ENCODE measurements at regions not wholly inside any gene's neighbourhood (a gene's known extent, or its start where the extent isn't known, plus 50 kb on each side); places are given as distances from the start of the nearest gene placed in this dataset.

GRCh38 chr1:68291688-68292384, 59.5 kb upstream of the WLS start:
- TF ChIP-seq, protein P1, sequence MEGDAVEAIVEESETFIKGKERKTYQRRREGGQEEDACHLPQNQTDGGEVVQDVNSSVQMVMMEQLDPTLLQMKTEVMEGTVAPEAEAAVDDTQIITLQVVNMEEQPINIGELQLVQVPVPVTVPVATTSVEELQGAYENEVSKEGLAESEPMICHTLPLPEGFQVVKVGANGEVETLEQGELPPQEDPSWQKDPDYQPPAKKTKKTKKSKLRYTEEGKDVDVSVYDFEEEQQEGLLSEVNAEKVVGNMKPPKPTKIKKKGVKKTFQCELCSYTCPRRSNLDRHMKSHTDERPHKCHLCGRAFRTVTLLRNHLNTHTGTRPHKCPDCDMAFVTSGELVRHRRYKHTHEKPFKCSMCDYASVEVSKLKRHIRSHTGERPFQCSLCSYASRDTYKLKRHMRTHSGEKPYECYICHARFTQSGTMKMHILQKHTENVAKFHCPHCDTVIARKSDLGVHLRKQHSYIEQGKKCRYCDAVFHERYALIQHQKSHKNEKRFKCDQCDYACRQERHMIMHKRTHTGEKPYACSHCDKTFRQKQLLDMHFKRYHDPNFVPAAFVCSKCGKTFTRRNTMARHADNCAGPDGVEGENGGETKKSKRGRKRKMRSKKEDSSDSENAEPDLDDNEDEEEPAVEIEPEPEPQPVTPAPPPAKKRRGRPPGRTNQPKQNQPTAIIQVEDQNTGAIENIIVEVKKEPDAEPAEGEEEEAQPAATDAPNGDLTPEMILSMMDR (IDR thresholded peaks at IDR 0.05; ENCODE audit: insufficient read depth, low read length, poor library complexity, severe bottlenecking), result no peak
- TF ChIP-seq EZH2phosphoT487 (conservative IDR thresholded peaks at IDR 0.05; ENCODE audit: low read length), result no peak
- no peaks in the 10 kb centered on the region for H3K27me3 ChIP-seq (ENCODE audit: low read length)
- no peak overlapping the region for H2AFZ ChIP-seq (ENCODE audit: low read depth, low read length, severe bottlenecking)
- H3K9me2 ChIP-seq (replicated peaks; ENCODE audit: insufficient read depth, low read length), result no peaks in the 10 kb centered on the region
- no peak overlapping the region for H3K4me3 ChIP-seq (ENCODE audit: insufficient read depth, low read length, poor library complexity, severe bottlenecking)
- no peaks in the 10 kb centered on the region for H3K9me3 ChIP-seq (ENCODE audit: insufficient read depth, low read length)
- H3F3A ChIP-seq (ENCODE audit: insufficient read depth), result no peaks in the 10 kb centered on the region
- H3K9ac ChIP-seq (ENCODE audit: low read length), result no peak overlapping the region
- no peaks in the 10 kb centered on the region for H3K36me3 ChIP-seq (ENCODE audit: low read length)
- H3K79me2 ChIP-seq (ENCODE audit: insufficient read depth, low read length), result no peaks in the 10 kb centered on the region
- no peak overlapping the region for H3K4me2 ChIP-seq (ENCODE audit: low read depth, low read length, poor library complexity, severe bottlenecking)
- H4K20me1 ChIP-seq (ENCODE audit: low read depth, low read length), result no peaks in the 10 kb centered on the region
- H3K27ac ChIP-seq (ENCODE audit: low read depth, low read length), result no peak overlapping the region

DNA sequence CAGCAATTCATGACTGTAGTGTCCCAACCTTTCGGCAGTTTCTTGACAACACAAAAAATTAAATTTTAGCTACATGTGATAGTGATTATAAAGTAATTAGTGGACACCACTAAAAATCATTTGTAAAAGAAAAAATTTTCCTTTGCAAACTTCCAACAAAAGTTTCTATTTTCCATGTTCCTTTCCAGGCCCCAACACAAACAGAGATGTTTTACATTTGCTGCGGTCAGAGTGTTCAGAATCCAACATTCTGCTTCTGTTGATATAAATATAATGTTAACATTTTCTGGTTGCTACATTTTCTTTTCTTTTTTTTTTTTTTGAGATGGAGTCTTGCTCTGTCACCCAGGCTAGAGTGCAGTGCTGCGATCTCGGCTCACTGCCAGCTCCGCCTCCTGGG, 54.9 kb upstream of the WLS start:
- Histone ChIP-seq H3K9me3 (ENCODE audit: insufficient read depth, low read length) (no peaks in the 10 kb centered on the region), H3K4me2 (ENCODE audit: low read depth, low read length, poor library complexity, severe bottlenecking) (no peak overlapping the region), H3K4me3 (ENCODE audit: insufficient read depth, low read length, poor library complexity, severe bottlenecking) (no peak overlapping the region), H3K27ac (ENCODE audit: low read depth, low read length) (no peak overlapping the region), H3K27me3 (ENCODE audit: low read length) (no peaks in the 10 kb centered on the region), H3K9me2 (replicated peaks; ENCODE audit: insufficient read depth, low read length) (no peaks in the 10 kb centered on the region), H3K79me2 (ENCODE audit: insufficient read depth, low read length) (no peaks in the 10 kb centered on the region), H3K36me3 (ENCODE audit: low read length) (no peaks in the 10 kb centered on the region), H3F3A (ENCODE audit: insufficient read depth) (no peaks in the 10 kb centered on the region), H4K20me1 (ENCODE audit: low read depth, low read length) (no peaks in the 10 kb centered on the region), H2AFZ (ENCODE audit: low read depth, low read length, severe bottlenecking) (no peak overlapping the region), H3K9ac (ENCODE audit: low read length) (no peak overlapping the region)
- TF ChIP-seq, protein P1 (IDR thresholded peaks at IDR 0.05; ENCODE audit: insufficient read depth, low read length, poor library complexity, severe bottlenecking), result no peak
- no peak for TF ChIP-seq EZH2phosphoT487 (conservative IDR thresholded peaks at IDR 0.05; ENCODE audit: low read length)

DNA sequence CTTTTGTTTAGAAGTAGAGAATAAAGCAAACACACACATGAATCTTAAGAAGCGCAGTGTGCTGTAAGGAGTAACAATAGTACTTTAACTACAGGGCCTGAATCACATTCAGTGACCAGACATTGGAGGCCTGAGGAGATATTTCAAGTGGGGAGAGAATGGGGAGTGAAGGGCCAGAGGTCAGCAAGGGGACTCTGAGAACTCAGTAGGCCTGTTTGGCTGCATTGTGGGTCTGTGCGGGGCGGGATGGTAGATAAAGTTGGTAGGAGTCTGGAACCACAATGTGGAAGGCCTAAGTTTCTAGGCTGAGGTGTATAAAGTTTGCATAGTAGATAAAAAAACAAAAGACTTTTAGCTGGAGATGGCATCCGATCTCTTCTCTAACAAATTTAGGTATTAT, 52.7 kb upstream of the WLS start:
- no peak overlapping the region for H3K4me2 ChIP-seq (ENCODE audit: low read depth, low read length, poor library complexity, severe bottlenecking)
- H3K27ac ChIP-seq (ENCODE audit: low read depth, low read length), result no peak overlapping the region
- H3K36me3 ChIP-seq (ENCODE audit: low read length), result no peaks in the 10 kb centered on the region
- H3F3A ChIP-seq (ENCODE audit: insufficient read depth), result no peaks in the 10 kb centered on the region
- no peaks in the 10 kb centered on the region for H3K9me3 ChIP-seq (ENCODE audit: insufficient read depth, low read length)
- no peak overlapping the region for H2AFZ ChIP-seq (ENCODE audit: low read depth, low read length, severe bottlenecking)
- no peak overlapping the region for H3K9ac ChIP-seq (ENCODE audit: low read length)
- no peaks in the 10 kb centered on the region for H3K9me2 ChIP-seq (replicated peaks; ENCODE audit: insufficient read depth, low read length)
- H3K27me3 ChIP-seq (ENCODE audit: low read length), result no peaks in the 10 kb centered on the region
- TF ChIP-seq, protein P1 (IDR thresholded peaks at IDR 0.05; ENCODE audit: insufficient read depth, low read length, poor library complexity, severe bottlenecking), result no peak
- TF ChIP-seq EZH2phosphoT487 (conservative IDR thresholded peaks at IDR 0.05; ENCODE audit: low read length), result no peak
- no peaks in the 10 kb centered on the region for H4K20me1 ChIP-seq (ENCODE audit: low read depth, low read length)
- no peak overlapping the region for H3K4me3 ChIP-seq (ENCODE audit: insufficient read depth, low read length, poor library complexity, severe bottlenecking)
- H3K79me2 ChIP-seq (ENCODE audit: insufficient read depth, low read length), result no peaks in the 10 kb centered on the region
